Left lung (tissue), 4 donors: ENCODE measurements at regions not wholly inside any gene's neighbourhood (a gene's known extent, or its start where the extent isn't known, plus 50 kb on each side); places are given as distances from the start of the nearest gene placed in this dataset.

Experiments used
- ATAC-seq: fragments of 200-7000 bp; cut with Tn5 transposase; one replicate; pipeline ENCODE4 v1.9.1; 2020; ENCODE audit warnings: moderate library complexity
- DNase-seq, 4 donors: peaks; one replicate each; pipeline ENCODE4 v3.0.0-alpha.2; 2013 to 2020
- H3K27ac ChIP-seq, 2 donors: fragments of 200-600 bp; sonication (generic) in 1 of 2; one replicate each; pipeline versions ENCODE4 v1.5.0 to v1.8.0; 2020 to 2021
- H3K27me3 ChIP-seq, 2 donors: fragments of 200-600 bp; sonication (generic) in 1 of 2; one replicate each; pipeline versions ENCODE4 v1.5.0 to v1.8.0; 2020 to 2021
- H3K36me3 ChIP-seq, 2 donors: fragments of 200-600 bp; sonication (generic) in 1 of 2; one replicate each; pipeline versions ENCODE4 v1.5.0 to v1.8.0; 2020 to 2021
- H3K4me1 ChIP-seq, 2 donors: fragments of 200-600 bp; one replicate each; pipeline ENCODE4 v1.8.0; 2021
- H3K4me3 ChIP-seq, 2 donors: fragments of 200-600 bp; sonication (generic) in 1 of 2; one replicate each; pipeline versions ENCODE4 v1.5.0 to v1.8.0; 2020 to 2021; ENCODE audit warnings: mild to moderate bottlenecking in 1 of 2
- H3K9me3 ChIP-seq, 2 donors: fragments of 200-600 bp; sonication (generic) in 1 of 2; one replicate each; pipeline versions ENCODE4 v1.5.0 to v1.8.0; 2020 to 2021
- intact Hi-C, 2 donors: fragments of 100-400 bp; cut with DNase I; formaldehyde crosslinking; loops; one replicate each; pipeline versions ENCODE4 v1.11.2 to v1.14.2; 2022
- TF ChIP-seq, protein P1 (sequence below), 2 donors: fragments of 200-600 bp; sonication (generic) in 1 of 2; IDR thresholded peaks; one replicate each; pipeline versions ENCODE4 v1.5.0 to v1.8.0; 2021; ENCODE audit warnings: antibody characterized with exemption in 2 of 2
- donor health status: DM: no; HTN: yes; CAD: no.
- donor health status: DM: no; HTN: no; CAD: no.

DNA sequence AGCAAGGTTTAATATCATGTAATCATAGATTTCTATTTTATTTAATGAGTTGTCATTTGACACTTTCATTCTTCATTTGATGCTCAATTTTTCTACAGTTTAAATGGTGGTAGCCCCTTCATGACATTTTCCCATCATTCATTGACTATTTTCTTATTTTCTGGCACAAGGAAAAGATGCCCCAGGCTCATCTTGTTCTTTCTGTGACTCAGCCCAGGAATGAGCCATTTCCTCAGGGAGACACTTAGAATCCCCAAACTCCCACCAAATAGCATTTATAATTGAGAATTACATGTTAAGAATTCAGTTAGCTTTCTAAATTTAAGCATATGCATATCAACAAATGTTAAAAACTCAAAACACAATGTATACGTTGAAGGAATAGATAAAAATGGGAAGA is 222.3 kb downstream of the KIF20B start:
- Histone ChIP-seq H3K27ac (no peak overlapping the region), H3K36me3 (no peaks in the 10 kb centered on the region), H3K9me3 (no peaks in the 10 kb centered on the region), H3K4me1 (no peaks in the 10 kb centered on the region), H3K27me3 (no peaks in the 10 kb centered on the region), H3K4me3 (no peak overlapping the region)
- no peak for ATAC-seq
- no peak for DNase-seq
- TF ChIP-seq, protein P1, sequence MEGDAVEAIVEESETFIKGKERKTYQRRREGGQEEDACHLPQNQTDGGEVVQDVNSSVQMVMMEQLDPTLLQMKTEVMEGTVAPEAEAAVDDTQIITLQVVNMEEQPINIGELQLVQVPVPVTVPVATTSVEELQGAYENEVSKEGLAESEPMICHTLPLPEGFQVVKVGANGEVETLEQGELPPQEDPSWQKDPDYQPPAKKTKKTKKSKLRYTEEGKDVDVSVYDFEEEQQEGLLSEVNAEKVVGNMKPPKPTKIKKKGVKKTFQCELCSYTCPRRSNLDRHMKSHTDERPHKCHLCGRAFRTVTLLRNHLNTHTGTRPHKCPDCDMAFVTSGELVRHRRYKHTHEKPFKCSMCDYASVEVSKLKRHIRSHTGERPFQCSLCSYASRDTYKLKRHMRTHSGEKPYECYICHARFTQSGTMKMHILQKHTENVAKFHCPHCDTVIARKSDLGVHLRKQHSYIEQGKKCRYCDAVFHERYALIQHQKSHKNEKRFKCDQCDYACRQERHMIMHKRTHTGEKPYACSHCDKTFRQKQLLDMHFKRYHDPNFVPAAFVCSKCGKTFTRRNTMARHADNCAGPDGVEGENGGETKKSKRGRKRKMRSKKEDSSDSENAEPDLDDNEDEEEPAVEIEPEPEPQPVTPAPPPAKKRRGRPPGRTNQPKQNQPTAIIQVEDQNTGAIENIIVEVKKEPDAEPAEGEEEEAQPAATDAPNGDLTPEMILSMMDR (IDR thresholded peaks at IDR 0.05), result no peak
- intact Hi-C loops, result no loop called here

DNA sequence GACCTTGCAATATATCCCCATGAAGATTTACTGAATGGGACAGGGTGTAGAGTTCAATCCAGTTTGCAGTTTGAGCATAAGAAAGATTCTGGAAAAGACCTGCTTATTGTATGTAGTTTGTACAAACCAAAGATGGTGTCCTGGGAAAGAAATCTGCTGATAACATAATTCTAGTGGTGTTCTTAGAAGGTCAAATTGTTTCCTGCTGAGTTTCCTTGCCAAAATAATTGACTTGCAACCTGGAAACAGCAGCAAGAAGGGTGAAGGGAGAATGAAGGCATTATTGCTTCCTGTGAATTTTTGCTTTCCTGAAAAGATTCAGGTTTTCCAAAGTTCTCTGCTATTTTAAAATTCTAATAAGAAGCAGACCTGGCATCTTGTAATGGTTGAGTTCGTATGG is 222.9 kb downstream of the KIF20B start:
- Histone ChIP-seq H3K27me3 (no peaks in the 10 kb centered on the region), H3K27ac (no peak overlapping the region), H3K9me3 (no peaks in the 10 kb centered on the region), H3K4me3 (no peak overlapping the region), H3K36me3 (no peaks in the 10 kb centered on the region), H3K4me1 (no peaks in the 10 kb centered on the region)
- ATAC-seq (no peak), DNase-seq (no peak)
- intact Hi-C loops, result no loop called here
- TF ChIP-seq, protein P1 (IDR thresholded peaks at IDR 0.05), result no peak

DNA sequence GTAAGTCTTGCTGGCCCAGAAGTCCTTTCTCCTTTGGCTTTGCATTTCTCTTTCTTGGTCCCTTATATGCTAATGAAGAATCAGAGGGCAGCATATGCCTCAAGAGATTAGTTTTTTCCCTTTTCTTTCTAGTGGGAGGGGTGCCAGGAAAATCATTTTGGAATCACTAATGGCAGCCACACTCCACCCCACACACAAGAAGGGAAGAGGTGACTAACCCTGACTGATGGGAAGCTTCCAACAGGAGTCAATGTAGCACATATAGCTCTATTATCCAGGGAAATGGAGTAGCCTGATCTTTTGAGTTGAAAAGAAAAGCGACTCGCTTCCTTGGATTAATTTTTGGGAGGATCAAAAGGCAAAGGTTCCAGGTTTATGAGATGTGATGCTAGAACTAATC is 225.3 kb downstream of the KIF20B start:
- Histone ChIP-seq H3K4me3 (no peak overlapping the region), H3K27ac (no peak overlapping the region), H3K4me1 (no peaks in the 10 kb centered on the region), H3K9me3 (no peaks in the 10 kb centered on the region), H3K27me3 (no peaks in the 10 kb centered on the region), H3K36me3 (no peaks in the 10 kb centered on the region)
- intact Hi-C loops, result no loop called here
- DNase-seq (no peak), ATAC-seq (no peak)
- TF ChIP-seq, protein P1 (IDR thresholded peaks at IDR 0.05), result no peak

DNA sequence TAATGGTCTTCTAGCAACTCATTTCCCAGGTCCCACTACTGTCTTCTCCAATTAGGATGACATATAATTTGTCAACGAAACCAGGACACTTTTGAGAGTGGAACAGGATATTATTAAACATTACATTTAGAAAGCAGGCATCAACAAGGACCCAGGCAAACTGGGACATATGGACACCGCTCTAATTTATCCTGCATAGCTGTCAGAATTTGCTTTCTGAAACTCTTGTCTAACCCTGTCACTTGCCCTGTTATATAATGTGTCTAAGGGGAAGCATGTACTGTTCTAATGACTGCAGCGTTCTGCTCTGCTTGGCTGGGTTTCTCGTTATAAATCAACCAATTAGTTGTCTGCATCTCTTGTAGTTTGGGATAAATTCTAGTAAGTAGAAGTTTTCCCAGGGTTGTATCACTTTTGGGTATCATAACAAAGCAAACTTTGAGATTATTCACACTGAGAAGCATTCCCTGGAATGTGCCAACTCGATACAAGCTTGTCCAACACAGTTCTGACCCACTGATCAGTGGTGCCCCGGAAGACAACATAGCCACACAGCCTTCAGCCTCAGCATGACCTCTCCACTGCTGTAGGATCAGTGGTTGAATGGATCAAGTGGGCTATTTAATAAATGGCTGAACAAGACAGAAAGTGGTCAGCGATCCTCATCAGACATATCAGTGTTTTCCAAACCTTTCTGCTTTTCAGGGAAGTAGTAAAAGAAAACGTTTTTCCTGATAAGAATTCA is 228.1 kb downstream of the KIF20B start:
- TF ChIP-seq, protein P1 (IDR thresholded peaks at IDR 0.05), result no peak
- H3K9me3 ChIP-seq, result no peaks in the 10 kb centered on the region
- H3K27ac ChIP-seq, result no peak overlapping the region
- H3K4me1 ChIP-seq, result no peaks in the 10 kb centered on the region
- DNase-seq, result no peak
- no peaks in the 10 kb centered on the region for H3K27me3 ChIP-seq
- H3K36me3 ChIP-seq, result no peaks in the 10 kb centered on the region
- H3K4me3 ChIP-seq, result no peak overlapping the region
- no peak for ATAC-seq
- intact Hi-C loops, result no loop called here

DNA sequence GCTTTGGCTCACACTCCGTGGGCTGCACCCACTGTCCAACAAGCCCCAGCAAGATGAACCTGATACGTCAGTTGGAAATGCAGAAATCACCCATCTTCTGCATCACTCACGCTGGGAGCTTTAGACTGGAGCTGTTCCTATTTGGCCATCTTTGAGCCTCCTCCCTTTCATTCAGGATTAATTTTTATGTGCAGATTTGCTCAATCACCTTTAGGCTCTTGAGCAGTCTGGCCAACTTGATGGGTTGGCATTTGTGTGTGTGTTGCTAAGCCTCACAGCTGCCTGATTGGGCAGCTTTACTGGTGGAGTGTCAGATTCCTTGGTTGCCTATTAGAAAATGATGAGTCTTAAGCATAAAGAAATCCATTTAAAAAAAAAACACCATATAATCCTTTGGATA is 236.1 kb downstream of the KIF20B start:
- Histone ChIP-seq H3K36me3 (no peaks in the 10 kb centered on the region), H3K4me1 (no peaks in the 10 kb centered on the region), H3K27me3 (no peaks in the 10 kb centered on the region), H3K9me3 (peaks cover 0 to 6% of the 10 kb centered on the region in 2 donors), H3K27ac (no peak overlapping the region), H3K4me3 (no peak overlapping the region)
- no peak for DNase-seq
- TF ChIP-seq, protein P1 (IDR thresholded peaks at IDR 0.05), result no peak
- intact Hi-C loops, result no loop called here
- ATAC-seq, result no peak
